ENCODE measurements at regions not wholly inside any gene's neighbourhood (a gene's known extent, or its start where the extent isn't known, plus 50 kb on each side); places are given as distances from the start of the nearest gene placed in this dataset.
"Not testable (repeated sequence)": the region's sequence is repeated elsewhere in the genome, so short reads cannot be mapped to it uniquely, and the experiment has no call there.

GRCh38 chr12:124475295-124476010 lies 92.0 kb downstream of the NCOR2 start:
- DNase-seq (ENCODE audit: low spot score), result no peak

DNA sequence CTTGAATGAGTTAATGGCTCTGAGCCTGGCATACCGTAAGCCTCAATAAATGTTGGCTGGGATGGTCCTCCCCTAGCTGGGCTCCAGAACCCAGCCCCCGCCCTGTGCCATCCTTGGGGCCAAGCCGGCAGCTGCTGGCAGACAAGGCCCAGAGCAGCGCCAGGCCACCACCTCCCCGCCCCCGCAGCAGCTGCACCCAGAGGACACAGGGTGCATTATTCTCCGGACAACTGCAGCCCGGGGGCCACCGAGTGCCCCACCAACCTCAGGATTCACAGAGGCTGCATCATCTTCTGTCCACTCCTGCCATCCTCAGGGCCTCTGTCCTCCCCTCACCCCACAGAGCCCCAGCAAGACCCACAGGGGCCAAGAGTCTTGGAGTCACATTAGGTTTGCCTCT lies 92.7 kb downstream of the NCOR2 start:
- no peak for DNase-seq (ENCODE audit: low spot score)

GRCh38 chr12:124472690-124473279 lies 94.6 kb downstream of the NCOR2 start:
- DNase-seq (ENCODE audit: low spot score), result no peak

GRCh38 chr12:124471828-124472227 lies 95.6 kb downstream of the NCOR2 start:
- DNase-seq (ENCODE audit: low spot score), result no peak

- DNase-seq (ENCODE audit: low spot score), result no peak
These were observed 96.6 kb downstream of the NCOR2 start for GRCh38 chr12:124470806-124471205.

DNA sequence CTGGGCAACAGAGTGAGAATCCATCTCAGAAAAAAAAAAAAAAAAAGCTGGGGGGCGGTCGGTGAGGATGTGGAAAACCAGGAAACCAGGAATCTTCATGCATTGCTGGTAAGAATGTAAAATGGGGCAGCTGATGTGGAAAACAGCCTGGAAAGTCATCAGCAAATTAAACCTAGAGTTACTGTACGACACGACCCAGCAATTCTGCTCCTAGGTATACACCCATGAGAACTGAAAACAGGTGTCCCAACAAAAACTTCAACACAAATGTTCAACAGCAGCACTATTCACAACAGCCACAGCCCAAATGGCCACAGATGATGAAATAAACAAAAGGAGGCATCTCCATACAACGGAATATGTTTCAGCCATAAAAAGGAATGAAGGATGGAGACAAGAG lies 97.3 kb downstream of the NCOR2 start:
- DNase-seq (ENCODE audit: low spot score), result no peak

DNA sequence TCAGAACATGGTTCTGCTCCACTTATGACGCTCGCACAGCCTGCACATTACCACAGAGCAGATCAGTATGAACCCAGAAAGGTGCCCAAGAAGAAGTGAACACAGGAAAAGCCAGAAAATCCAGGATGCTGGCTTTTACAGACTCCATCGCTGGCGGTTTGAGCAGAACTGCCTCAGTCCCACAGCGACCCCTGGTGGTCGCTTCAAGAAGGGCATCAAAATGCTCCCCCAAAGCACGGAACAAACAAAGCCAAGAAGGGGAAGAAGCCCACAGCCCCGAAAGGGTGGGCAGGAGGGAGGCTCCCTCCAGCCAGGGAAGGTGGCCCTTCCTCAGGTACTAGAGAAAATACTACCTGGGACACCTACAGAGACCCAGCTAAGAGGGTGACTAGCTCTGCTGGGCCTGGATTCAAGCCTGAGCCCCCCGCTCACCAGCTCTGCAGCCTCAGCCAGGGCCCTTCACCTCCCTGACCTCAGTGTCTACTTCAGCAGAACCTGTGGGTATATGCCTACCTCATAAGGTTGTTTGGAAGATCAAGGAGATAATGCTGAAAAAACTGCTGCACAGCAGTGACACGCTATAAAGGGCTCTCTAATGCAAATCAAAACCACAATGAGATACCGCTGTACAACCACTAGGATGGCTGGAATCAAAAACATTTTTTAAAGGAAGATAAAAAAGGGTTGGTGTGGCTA lies 98.1 kb downstream of the NCOR2 start:
- DNase-seq (ENCODE audit: low spot score), result no peak

DNA sequence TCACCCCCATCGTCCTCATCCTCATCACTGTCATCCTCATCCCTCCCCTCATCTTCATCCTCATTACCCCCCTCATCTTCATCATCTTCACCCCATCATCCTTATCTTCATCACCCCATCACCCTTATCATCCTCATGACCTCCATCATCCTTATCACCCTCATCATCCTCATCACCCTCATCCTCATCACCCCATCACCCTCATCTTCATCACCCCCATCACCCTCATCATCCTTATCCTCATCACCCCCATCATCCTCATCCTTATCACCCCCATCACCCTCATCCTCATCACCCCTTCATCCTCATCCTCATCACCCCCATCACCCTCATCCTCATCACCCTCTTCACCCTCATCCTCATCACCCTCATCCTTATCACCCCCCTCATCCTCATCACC lies 99.9 kb downstream of the NCOR2 start:
- not testable (repeated sequence) for DNase-seq (ENCODE audit: low spot score)

GRCh38 chr12:124466216-124467128 lies 100.9 kb downstream of the NCOR2 start:
- DNase-seq (ENCODE audit: low spot score), result no peak

DNA sequence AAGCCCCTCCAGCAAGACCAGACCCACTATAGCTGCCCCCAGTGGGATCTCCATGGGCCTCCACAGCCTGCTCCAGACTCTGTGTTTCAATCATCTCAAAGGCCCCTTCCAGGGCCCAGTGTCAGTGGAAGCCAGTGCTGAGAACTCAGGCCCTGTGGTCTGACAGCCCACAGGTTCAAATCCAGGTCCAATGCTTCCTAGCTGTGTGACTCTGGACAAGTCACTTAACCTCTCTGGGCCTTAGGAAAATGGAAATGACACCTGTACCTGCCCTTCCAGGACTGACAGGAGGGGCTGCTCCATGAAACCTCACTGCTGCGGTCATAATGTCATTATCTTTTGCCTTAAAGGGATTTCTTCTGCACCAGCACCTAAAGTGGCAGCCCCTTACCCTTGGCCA lies 101.9 kb downstream of the NCOR2 start:
- DNase-seq (ENCODE audit: low spot score), result no peak

DNA sequence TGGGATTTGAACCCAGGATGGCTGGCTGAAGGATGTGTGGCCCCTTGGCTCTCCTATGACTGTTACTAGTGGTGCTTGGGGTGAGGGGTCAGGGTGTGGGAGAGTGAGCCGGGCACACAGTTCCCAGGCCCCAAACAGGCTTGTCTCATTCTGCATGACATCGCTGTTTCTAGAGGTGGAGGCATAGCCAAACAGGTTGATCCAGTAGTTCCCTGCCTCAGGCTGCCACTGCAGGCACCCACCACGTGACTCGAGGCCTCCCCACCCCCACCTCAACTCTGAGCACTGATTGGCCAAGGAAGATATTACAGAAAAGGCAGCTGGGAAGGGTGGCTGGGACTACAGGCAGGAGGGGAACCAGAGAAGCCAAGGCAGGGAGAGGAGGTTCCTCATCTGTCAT lies 102.6 kb downstream of the NCOR2 start:
- DNase-seq (ENCODE audit: low spot score), result no peak

DNA sequence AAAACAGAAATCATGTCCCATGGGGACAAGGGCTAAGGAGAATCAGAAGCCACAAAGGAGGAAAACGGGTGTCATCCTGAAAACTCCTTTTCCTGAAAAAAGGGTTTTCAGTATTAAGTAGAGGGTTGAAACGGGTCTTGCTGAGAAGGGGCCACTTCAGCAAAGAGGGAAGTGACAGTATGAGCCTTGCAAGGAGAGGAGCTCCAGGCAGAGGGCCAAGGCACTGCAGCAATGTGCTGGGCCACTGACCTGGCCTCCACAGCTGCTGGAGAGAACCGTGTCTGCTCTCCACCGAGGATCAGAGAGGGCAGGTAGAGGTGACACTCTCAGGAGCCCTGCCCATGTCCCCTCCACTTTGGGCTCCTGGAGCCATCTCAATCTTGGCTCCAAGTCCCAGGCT lies 103.3 kb downstream of the NCOR2 start:
- no peak for DNase-seq (ENCODE audit: low spot score)

DNA sequence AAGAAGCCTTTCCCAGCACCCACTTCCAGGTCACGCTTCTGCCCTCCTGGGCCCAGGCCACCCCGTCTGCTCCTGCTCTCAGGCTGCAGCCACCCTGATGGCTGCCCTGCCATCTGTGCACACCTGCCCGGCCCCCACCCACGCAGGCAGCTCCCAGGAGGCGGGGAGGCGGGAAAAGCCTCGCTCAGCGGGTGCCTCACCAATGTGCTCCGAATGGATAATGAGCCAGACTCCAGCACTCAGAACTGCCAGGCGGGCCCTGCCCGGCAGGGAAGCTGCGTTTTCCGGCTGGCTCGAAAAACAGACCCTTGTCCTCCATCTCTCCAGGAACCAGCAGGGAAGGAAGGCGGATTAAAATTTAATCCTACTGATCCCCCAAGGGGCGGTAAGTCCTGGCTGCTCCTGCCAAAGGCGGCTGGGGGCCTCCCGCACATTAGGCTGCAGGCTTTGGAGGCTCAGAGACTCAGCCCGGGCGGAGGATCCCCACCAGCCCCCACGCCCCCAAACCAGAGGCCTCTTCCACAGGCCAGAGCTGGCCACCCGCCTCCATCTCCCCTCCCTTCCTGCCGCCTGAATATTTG lies 104.0 kb downstream of the NCOR2 start:
- DNase-seq (ENCODE audit: low spot score), result no peak

- DNase-seq (ENCODE audit: low spot score), result no peak
These were observed 104.7 kb downstream of the NCOR2 start for GRCh38 chr12:124462750-124463149.

DNA sequence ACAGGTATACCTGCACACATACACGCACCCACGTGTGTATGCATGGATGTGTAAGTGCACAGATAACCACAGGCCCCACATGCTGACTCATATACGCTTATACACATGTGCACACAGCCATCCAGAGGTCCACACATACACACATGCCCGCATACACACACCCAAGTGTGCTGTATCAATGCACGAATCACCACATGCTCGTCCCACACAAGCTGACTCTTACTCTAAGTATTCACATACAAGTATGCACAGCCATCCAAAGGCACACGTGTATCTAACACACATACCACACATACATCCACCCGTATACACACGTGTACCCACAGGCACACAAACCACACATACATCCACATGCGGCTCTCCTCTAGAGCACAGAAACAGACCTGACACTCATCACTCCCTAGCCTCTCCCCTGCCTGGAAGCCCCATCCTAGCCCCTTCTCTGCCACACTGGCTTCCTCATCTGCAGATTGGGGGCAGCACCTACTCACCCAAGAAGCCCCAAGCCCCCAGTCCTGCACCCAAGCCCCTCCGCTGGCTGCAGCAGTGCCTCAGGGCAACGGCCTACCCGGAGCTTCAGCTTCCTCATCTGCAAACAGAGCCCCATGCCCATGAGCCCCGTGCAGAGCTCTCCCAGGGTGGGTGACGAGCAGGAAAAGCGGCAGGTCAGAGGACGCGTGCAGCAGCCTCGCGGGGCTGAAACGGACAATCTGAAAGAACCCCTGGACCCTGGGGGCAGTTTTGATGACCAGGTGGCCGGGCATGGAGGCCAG lies 105.4 kb downstream of the NCOR2 start:
- DNase-seq (ENCODE audit: low spot score), result no peak

GRCh38 chr12:124461241-124461673 lies 106.2 kb downstream of the NCOR2 start:
- DNase-seq (ENCODE audit: low spot score), result no peak

DNA sequence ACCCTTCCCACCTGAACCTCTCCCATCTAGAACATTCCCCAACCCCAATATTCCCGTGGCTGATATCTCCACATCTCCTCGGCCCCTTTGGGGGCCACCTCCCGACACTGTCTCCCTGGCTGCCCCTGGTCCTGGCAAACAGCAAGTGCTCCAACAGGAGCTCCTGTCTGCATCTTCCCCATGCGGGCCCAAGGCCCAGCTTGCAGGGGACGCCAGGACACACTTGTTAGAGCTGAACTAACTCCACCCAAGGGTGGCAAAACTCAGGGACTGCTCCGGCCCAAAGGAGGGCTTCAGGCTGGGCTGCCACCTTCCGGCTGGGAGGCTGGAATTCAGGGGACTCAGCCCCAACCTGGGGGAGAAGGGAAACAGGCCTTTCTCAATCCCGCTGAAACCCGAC lies 106.6 kb downstream of the NCOR2 start:
- DNase-seq (ENCODE audit: low spot score), result no peak

DNA sequence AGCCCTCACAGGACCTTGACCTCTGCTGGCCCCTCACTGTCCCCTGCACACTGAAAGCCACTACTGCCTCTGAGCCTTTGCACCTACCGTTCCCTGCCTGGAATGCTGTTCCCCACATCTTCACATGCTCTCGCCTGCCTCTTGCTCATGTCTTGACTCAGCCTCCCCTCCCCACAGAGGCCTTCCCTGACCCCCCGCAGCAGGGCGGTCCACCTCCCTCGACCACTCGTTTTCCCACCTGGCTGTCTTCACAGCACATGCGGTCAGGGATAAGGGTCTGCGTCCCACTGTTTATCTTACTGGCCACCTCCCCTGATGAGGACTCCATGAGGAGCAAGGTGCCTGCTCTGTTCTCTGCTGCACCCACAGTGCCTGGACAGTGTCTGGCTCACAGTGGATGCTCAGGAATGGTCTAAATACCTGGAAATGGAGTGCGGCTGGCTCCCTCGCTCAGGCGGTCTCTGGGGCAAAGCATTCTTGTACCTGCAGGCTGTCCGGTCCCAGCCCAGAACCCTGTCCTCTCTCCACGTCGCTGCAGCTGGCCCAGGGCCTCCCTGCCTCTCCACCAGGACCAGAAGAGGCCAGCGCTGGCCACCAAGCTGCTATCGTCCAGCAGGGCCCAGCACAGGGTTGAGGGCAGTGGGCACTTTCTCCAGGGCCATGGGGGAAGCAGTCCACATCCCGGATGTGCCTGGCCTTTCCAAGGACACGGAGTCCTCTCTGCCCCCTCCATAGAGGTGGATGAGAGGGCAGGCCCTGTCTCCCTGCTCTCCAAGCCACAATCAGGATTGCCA lies 107.4 kb downstream of the NCOR2 start:
- DNase-seq (ENCODE audit: low spot score), result no peak

- no peak for DNase-seq (ENCODE audit: low spot score)
These were observed 108.2 kb downstream of the NCOR2 start for GRCh38 chr12:124458992-124459851.

Data from HuH-7.5 (cell line).